RPMI7951 (cell line): ENCODE measurements at regions not wholly inside any gene's neighbourhood (a gene's known extent, or its start where the extent isn't known, plus 50 kb on each side); places are given as distances from the start of the nearest gene placed in this dataset.
"Not testable (repeated sequence)": the region's sequence is repeated elsewhere in the genome, so short reads cannot be mapped to it uniquely, and the experiment has no call there.

Source experiments
- DNase-seq: peaks from one replicate; pipeline ENCODE4 v3.0.0-alpha.2; 2012; ENCODE audit warnings: low read depth

DNA sequence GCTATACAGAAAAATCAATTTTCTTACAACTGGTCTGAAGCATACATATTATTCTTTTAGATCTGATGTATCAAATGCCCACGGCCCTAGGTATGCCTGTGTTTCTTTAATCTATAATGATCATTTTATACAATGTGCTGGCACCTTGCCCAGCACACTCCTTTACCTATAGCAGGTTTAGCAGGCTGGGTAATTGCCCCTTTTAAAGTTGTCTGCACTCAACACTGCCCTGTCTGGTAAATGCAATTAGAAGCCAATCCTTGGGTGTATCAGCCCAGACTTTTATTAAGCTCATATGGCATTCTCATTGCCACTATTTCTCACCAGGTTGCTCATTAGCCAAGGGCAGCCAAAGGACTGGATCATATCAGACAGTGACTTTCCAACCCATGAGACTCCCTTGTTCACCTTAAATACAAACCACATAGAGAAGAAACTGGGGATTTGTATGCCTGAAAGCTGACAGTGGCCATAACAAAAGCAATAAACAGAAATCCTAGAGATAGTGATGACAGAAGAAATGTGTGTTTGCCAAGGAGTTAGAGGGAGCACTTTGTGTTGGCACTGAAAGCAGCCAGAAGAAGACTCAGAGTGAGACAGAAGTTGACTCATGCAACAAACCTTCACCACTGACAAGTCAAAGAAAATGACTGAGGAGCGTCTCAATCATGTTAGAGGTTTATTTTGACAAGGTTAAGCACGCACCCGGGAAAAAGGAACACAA lies 334.2 kb downstream of the SPATA31A7 start:
- not testable (repeated sequence) for DNase-seq

DNA sequence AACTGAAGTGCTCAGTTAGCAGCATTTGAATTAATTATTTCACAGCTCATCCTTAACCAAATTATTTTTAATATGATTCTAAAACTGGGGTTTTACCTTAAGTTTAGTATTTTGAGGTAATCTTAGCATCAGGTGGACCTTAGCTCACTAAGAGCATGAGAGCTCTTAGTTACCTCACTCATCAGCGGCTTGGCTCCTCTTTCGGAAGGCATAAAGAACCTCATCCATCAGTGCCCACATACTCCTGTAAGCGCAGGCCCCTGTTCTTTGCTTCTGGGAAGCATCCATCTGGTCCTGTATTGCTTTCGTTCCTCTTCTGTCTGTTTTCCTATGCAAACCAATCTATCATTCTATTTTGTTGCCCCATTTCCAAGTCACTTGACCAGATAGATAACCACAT lies 335.8 kb downstream of the SPATA31A7 start:
- DNase-seq: not testable (repeated sequence)

DNA sequence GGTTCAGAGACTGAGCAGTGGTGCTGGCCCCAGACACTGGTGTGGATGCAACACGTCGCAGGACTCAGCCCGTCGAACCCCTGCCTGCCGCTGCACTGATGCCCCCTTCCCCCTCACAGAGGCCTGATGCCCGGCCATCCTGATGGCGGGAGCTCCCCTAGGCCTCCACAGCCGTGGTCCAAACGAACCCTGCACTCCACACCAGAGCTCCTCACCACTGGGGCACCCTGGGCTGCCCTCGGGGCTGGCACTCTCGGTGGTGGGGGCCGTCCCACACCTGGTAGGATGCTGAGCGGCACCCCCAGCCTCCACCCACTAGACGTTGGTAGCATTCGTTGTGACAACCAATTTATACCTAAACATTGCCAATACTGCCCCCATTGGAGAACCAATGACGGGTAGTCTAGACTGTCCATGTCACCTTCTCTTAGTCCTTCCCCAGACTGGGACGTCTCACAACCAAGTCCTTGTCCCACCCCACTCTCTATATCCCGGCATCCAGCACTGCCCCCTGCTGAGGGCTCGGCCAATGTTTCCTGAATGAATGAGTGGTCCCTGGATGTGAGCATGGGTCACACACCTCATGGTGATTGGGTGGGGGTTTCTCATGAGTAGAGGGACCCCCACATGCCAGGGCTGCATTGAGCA lies 360.4 kb downstream of the SPATA31A7 start:
- peak; percentile 0 for DNase-seq

DNA sequence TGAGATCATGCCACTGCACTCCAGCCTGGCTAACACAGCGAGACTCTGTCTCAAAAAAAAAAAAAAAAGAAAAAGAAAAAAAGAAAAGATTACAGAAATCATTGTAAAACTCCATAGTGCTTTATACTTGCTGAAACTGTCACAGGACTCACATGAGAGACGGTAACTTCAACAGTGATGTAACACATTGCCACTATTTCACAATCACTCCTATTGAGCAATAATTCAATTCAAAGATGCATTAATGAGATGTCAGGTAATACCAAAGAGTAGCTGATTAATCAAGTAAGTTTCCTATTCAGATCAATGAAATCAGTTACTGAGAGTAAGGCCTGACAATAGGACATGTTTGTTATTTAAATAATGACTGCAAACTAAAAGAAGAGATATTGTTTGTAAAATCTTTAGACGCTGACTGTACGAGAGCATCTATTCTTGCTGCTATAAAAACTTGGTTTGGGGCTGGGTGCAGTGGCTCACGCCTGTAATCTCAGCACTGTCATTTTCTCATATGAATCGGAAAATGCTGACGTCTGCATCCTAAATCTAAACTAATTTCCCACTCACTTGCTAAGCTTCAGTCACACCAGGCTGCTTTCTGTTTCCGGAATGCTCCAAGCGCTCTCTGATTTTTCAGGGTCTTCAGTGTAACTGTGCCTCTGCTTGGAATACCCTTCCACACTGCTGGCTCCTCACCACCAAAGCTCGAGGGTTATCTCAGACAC lies 381.7 kb downstream of the SPATA31A7 start:
- not testable (repeated sequence) for DNase-seq

DNA sequence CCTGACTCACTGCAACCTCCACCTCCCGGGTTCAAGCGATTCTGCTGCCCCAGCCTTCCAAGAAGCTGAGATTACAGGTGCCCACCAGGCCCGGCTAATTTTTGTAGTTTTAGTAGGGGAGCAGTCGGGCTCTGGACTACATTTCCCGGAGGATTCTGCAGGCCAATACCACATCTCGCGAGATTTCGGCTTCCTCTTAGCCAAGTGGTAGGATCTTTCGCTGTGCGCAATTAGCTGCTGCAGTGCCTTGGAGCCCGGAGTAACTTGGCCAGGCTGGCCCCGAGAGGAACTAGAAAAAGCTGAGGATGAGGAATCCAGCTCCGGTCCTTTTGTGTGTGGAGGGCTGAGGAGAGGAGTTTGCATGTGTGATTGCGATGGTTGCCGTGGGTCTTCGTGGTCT lies 382.5 kb downstream of the SPATA31A7 start:
- DNase-seq: not testable (repeated sequence)

DNA sequence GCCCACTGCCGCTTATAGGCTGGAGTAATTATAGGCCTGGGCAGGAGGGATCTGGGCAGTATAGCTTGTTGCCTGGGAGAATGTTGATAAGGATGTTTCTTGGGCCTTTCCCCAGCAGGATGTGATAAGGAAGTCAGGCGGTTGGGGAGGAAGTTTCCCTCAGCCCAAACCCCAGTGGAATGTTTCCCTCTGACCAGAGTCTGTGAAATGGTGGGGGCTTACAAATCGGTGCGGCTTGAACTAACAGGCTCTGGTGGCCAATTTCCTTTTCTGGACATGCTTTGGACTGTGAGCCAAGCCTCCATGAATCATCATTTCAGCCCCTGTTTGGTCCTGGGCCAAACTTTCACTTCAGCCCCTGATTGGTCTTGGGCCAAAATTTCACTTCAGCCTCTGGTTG lies 383.6 kb downstream of the SPATA31A7 start:
- not testable (repeated sequence) for DNase-seq
